ENCODE measurements at regions not wholly inside any gene's neighbourhood (a gene's known extent, or its start where the extent isn't known, plus 50 kb on each side); places are given as distances from the start of the nearest gene placed in this dataset.

DNA sequence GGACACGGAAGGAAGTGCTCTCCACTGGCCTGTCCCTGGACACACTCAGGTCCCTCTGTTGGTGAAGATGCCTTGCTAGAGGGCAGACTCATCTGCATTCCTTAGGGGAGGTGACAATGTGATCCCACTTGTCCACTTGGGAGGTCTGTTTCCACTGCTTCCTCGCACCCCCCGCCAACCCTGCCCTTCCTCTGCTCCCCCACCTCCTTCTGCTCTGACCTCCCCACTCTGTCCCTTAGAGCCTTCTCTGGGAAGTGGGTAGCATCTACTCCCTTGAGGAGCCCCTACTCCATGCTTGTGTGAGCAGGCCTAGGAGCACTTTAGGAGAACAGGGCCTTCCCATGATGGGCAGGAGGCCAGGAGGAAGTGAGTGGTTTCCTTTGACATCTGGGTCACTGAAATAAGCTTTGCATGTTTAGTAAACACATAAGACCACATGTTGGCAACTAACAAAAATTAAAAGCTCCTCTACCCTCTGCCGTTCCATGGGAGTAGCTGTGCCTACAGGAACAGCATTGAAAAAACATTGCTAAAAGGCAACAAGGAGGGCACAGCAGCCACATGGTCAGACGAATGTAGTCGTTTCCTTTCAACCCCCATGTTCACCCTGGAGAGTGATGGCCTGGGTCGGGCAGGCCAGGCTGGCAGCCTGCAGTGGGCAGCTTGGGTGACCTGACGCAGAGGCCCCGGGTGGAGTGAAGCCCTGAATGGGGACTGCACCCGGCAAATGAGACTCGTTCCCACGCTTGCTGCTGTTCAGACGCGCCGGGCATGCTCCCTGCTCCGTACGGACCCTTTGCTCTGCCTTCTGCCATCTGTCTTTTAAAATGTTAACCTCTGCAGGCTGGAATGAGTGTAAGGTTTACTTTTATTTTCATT is 634.0 kb downstream of the IRX1 start:
- no peak for DNase-seq

DNA sequence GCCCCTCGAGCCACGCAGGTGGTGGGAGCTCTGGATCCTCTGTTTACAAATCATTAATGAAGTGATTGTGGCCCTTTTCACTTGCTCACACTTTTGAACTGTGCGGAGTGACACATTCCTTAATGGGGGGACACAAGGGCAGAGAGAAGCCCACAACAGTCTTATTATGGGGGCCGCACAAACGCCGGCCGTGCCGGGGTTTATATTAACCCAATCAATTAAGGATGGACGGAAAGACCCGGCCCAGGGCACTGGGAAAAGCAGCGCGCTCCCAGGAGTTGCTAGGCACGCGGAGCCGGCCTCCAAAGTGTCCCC is 634.8 kb downstream of the IRX1 start:
- DNase-seq = no peak

GRCh38 chr5:4230786-4231641 is 635.4 kb downstream of the IRX1 start:
- no peak for DNase-seq

GRCh38 chr5:4232084-4232483 is 636.5 kb downstream of the IRX1 start:
- DNase-seq = no peak

GRCh38 chr5:4233671-4234070 is 638.0 kb downstream of the IRX1 start:
- no peak for DNase-seq

GRCh38 chr5:4243479-4244264 is 648.0 kb downstream of the IRX1 start:
- DNase-seq = no peak

- DNase-seq = peak in 1 of 2 donors; percentile 16
Measured at GRCh38 chr5:4244306-4244705, 648.7 kb downstream of the IRX1 start.

- DNase-seq = no peak
Measured at GRCh38 chr5:4245076-4245475, 649.4 kb downstream of the IRX1 start.

DNA sequence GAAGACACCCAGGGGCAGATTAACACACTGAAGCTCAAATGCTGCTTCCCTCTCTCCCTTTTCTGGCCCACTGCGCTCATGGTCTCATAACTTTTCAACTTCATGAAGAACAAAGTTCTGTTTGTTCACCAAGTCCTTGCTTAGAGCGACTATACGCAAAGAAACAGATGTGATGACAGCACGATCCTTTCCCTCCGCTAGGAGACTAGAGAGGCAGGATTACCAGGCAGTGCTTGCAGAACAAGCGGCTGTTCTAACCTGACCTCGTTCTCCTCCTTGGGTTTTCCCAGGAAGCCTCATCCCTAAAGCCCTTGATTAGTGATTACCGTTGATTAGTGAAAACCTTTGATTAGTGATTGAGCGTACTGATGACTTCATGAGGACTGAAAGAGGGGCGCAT is 649.9 kb downstream of the IRX1 start:
- DNase-seq = no peak

DNA sequence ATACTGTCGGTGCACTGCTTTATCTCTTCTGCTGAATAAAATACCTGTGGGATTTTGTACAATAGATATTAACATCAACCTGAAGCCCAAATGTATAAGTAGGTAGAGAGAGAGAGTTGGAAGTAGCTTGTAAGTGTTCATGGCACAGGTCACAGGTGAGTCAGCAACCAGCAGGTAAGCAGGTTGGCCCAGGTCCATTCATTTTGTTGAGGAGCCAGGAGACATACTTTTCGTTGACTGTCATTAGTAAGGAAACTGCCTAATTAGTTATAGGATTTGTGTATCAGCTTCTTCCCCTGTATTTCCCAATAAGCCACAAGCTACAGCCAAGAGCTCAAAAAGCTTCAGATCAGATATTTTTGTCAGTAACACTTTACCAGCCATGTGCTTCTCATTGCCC is 650.8 kb downstream of the IRX1 start:
- no peak for DNase-seq

- DNase-seq = no peak
Measured at GRCh38 chr5:4250254-4250653, 654.6 kb downstream of the IRX1 start.

- peak; percentile 40 to 53 for DNase-seq
Measured at GRCh38 chr5:4252385-4252784, 656.8 kb downstream of the IRX1 start.

- DNase-seq = no peak
Measured at GRCh38 chr5:4254736-4255135, 659.1 kb downstream of the IRX1 start.

- no peak for DNase-seq
Measured at GRCh38 chr5:4255441-4255840, 659.8 kb downstream of the IRX1 start.

GRCh38 chr5:4258170-4258569 is 662.5 kb downstream of the IRX1 start:
- no peak for DNase-seq

DNA sequence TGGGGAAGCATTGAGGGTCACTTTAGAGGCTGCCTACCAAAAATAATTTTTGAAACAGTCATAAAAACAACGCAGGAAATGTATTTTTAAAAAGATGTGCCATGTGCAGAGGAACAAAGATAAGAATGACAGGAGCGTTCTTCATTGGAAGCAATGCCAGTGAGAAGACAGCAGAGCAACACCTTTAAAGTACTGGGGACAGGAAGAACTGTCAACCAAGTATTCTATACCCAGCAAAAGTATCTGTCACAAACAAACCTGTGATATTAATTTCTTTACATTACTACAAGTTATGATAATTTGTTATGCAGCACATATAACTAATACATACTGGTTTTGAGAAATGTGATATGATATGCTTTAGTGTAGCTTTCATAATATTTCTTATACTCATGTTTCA is 675.6 kb downstream of the IRX1 start:
- no peak for DNase-seq

GRCh38 chr5:4275232-4275631 is 679.6 kb downstream of the IRX1 start:
- no peak for DNase-seq

DNA sequence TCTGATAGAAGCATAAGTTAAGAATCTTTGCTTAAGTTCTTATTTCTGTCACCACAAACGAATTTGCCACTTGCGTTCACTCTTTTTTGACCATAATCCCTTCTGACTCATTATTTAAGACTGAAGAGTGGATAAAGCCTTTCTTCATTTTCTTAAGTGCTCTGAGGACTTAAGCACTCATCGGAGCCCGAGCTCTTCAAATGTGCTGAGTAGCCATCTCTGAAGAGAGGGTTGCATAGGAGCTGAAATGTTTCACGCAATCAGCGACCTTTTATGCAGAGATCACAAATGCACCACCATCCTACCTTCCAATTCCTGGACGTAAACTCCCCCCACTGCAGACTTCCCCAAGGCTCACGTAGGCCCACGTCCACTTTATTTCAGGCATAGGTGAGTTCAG is 699.2 kb downstream of the IRX1 start:
- no peak for DNase-seq

DNA sequence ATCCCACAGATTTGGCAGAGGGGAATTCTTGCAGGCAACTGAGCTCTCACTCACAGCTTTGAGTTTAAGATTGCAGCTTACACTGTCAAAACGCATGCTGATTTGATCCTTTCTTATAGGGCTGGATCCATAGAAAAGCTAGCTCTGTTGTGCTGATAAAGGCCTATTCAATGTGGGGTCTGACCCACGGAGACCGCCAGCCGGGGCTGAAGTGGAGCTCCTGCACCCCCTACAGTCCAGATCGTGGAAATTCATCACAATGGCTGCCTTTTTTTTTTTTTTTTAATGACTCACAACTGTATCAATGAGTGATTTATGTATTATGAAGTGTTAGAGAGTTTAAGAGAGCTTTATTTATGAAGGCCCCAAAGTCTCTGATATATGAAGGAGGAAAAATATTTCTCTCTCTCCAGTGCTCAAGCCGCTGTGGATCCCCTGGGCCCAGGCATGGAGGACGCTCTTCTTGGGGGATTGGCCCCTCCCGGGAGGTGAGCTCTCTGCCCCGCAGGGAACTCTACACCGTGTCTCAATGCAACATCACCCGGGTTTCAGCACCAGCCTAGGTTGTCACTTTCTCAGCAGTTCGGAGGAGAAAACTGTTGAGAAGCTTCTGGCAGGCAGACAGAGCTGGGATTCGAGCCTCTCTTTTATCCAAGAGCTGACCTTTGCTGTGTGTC is 700.2 kb downstream of the IRX1 start:
- DNase-seq = peak; percentile 33 to 50

- DNase-seq = no peak
Measured at GRCh38 chr5:4306057-4306456, 710.4 kb downstream of the IRX1 start.

DNA sequence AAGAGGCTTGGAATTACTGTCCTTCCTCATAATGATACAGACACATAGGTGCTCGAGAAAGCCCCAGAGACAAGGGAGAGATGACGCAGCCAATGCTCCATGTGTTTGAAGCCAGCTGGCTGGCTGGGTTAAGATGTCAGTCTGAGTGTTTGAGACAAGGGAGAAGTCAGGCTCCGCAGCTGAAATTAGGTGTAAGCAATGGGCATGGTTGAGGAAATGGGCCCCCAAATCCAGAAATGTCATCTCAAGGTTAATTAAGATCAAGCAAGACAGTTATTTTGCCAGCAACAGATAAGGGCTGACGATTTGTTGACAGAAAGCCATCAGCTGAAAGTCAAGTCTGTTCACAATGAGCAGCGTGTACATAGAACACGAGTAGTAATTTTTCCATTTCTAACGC is 713.4 kb downstream of the IRX1 start:
- peak; percentile 13 to 14 for DNase-seq

- DNase-seq = no peak
Measured at GRCh38 chr5:4313138-4313537, 717.5 kb downstream of the IRX1 start.

Data from right lung (tissue), 2 donors.